Epithelial cell of esophagus (primary cell): ENCODE measurements at regions not wholly inside any gene's neighbourhood (a gene's known extent, or its start where the extent isn't known, plus 50 kb on each side); places are given as distances from the start of the nearest gene placed in this dataset.
"Not testable (repeated sequence)": the region's sequence is repeated elsewhere in the genome, so short reads cannot be mapped to it uniquely, and the experiment has no call there.

Experiments used
- DNase-seq: peaks from one replicate; pipeline ENCODE4 v3.0.0; 2010; ENCODE audit warnings: low read depth
- H3K4me3 ChIP-seq: 2 replicates; pipeline ENCODE4 v1.5.1; 2011; ENCODE audit warnings: mild to moderate bottlenecking, low read length, control low read depth
- CTCF ChIP-seq: IDR thresholded peaks from 2 replicates; pipeline ENCODE4 v1.5.1; 2011; ENCODE audit warnings: low read depth, mild to moderate bottlenecking, low read length, control low read depth, inconsistent platforms; ENCODE audit not compliant: insufficient read depth; ENCODE audit errors: missing control alignments

GRCh38 chrX:733961-734360 lies 103.4 kb downstream of the SHOX start:
- no peak overlapping the region for H3K4me3 ChIP-seq
- DNase-seq = no peak
- no peak for TF ChIP-seq CTCF

GRCh38 chrX:729583-730409 lies 99.2 kb downstream of the SHOX start:
- H3K4me3 ChIP-seq = no peak overlapping the region
- DNase-seq = no peak
- TF ChIP-seq CTCF = no peak

GRCh38 chrX:729101-729500 lies 98.5 kb downstream of the SHOX start:
- not testable (repeated sequence) for H3K4me3 ChIP-seq, DNase-seq

- not testable (repeated sequence) for H3K4me3 ChIP-seq, DNase-seq
Observed at GRCh38 chrX:728639-729038, 98.0 kb downstream of the SHOX start.

- TF ChIP-seq CTCF = no peak
- no peak overlapping the region for H3K4me3 ChIP-seq
- no peak for DNase-seq
Observed at GRCh38 chrX:727738-728621, 97.4 kb downstream of the SHOX start.

GRCh38 chrX:725971-726370 lies 95.4 kb downstream of the SHOX start:
- no peak overlapping the region for H3K4me3 ChIP-seq

GRCh38 chrX:724256-724655 lies 93.7 kb downstream of the SHOX start:
- H3K4me3 ChIP-seq = no peak overlapping the region
- no peak for TF ChIP-seq CTCF
- no peak for DNase-seq

More at GRCh38 chrX:725971-726370, 95.4 kb downstream of the SHOX start:
- no peak for DNase-seq
- no peak for TF ChIP-seq CTCF
